Nephron (organoid): ENCODE measurements at regions not wholly inside any gene's neighbourhood (a gene's known extent, or its start where the extent isn't known, plus 50 kb on each side); places are given as distances from the start of the nearest gene placed in this dataset.

Experiments used
- H3K27ac Mint-ChIP-seq, 3 experiments: 2 replicates each; pipeline ENCODE4 v1.8.0; 2020; ENCODE audit warnings: mixed read lengths in 3 of 3, mild to moderate bottlenecking in 2 of 3, moderate library complexity in 1 of 3
- H3K27me3 Mint-ChIP-seq: 2 replicates; pipeline ENCODE4 v1.8.0; 2021; ENCODE audit warnings: low read depth, mild to moderate bottlenecking, moderate library complexity, mixed read lengths
- H3K36me3 Mint-ChIP-seq: 2 replicates; pipeline ENCODE4 v1.8.0; 2020; ENCODE audit warnings: low read depth, mixed read lengths
- H3K4me1 Mint-ChIP-seq: 2 replicates; pipeline ENCODE4 v1.8.0; 2020; ENCODE audit warnings: mixed read lengths
- H3K4me3 Mint-ChIP-seq, 3 experiments: 2 replicates each; pipeline ENCODE4 v1.8.0; 2020; ENCODE audit warnings: mild to moderate bottlenecking in 3 of 3, mixed read lengths in 3 of 3, moderate library complexity in 2 of 3
- H3K9me3 Mint-ChIP-seq: 2 replicates; pipeline ENCODE4 v1.8.0; 2020; ENCODE audit warnings: mixed read lengths
- TF ChIP-seq, protein P1 (sequence below), 3 experiments: fragments of 200-600 bp; sonication (generic); IDR thresholded peaks; one replicate each; pipeline ENCODE4 v1.5.0; 2021; ENCODE audit warnings: antibody characterized with exemption in 3 of 3; ENCODE audit not compliant: unreplicated experiment in 3 of 3

- Mint-ChIP-seq H3K4me3 (no peak overlapping the region), H3K36me3 (peaks cover 7% of the 10 kb centered on the region), H3K27me3 (peaks cover 10% of the 10 kb centered on the region), H3K27ac (no peak overlapping the region), H3K9me3 (peaks cover 8% of the 10 kb centered on the region), H3K4me1 (peaks cover 26% of the 10 kb centered on the region)
- TF ChIP-seq, protein P1, sequence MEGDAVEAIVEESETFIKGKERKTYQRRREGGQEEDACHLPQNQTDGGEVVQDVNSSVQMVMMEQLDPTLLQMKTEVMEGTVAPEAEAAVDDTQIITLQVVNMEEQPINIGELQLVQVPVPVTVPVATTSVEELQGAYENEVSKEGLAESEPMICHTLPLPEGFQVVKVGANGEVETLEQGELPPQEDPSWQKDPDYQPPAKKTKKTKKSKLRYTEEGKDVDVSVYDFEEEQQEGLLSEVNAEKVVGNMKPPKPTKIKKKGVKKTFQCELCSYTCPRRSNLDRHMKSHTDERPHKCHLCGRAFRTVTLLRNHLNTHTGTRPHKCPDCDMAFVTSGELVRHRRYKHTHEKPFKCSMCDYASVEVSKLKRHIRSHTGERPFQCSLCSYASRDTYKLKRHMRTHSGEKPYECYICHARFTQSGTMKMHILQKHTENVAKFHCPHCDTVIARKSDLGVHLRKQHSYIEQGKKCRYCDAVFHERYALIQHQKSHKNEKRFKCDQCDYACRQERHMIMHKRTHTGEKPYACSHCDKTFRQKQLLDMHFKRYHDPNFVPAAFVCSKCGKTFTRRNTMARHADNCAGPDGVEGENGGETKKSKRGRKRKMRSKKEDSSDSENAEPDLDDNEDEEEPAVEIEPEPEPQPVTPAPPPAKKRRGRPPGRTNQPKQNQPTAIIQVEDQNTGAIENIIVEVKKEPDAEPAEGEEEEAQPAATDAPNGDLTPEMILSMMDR (IDR thresholded peaks at IDR 0.05; ENCODE audit: unreplicated experiment in 3 of 3): no peak
Measured at GRCh38 chr2:2746731-2747130, 415.7 kb upstream of the MYT1L start.

DNA sequence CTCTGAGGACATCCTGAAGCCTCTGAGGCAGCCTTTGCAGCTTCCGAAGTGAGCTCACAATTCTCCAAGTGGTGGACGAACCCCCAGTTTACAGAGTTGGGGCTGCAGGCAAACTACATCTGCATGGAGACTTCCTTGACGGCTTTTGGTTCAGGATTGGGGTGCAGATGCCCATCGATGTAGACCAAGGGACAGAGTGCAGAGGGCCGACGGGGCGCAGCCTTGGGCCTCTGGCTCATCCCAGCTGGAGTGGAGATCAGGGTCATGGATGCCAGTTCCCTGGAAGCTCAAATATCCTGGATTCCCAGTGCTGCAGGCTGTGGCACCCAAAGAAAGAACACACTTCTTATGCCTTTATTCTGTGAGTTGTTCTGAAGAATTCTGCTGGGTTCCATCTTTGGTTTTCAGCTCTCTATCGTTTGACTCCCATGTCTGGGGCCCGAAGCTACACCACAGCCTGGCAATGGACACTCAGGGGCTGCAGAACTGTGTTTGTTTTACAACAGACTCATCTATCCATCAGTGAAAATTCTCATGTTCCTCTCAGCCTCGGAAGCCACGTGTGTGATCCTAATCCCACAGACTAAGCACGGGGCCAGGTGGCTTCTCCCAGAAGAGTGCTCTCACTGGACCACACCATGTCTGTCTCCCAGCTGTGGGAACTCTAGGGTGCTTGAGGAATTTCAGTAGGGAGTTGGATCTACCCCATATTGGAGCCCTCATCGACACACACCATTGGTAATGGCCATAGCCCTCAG is 414.1 kb upstream of the MYT1L start:
- Mint-ChIP-seq H3K27me3 (peaks cover 10% of the 10 kb centered on the region), H3K4me3 (no peak overlapping the region), H3K27ac (no peak overlapping the region), H3K36me3 (peaks cover 2% of the 10 kb centered on the region), H3K4me1 (peaks cover 26% of the 10 kb centered on the region), H3K9me3 (peaks cover 4% of the 10 kb centered on the region)
- TF ChIP-seq, protein P1 (IDR thresholded peaks at IDR 0.05; ENCODE audit: unreplicated experiment in 3 of 3): no peak

- Mint-ChIP-seq H3K4me3 (no peak overlapping the region), H3K27me3 (peaks cover 10% of the 10 kb centered on the region), H3K4me1 (peaks cover 26% of the 10 kb centered on the region), H3K27ac (no peak overlapping the region), H3K9me3 (peaks cover 3% of the 10 kb centered on the region), H3K36me3 (no peaks in the 10 kb centered on the region)
- TF ChIP-seq, protein P1 (IDR thresholded peaks at IDR 0.05; ENCODE audit: unreplicated experiment in 3 of 3): no peak
Measured at GRCh38 chr2:2744107-2744506, 413.0 kb upstream of the MYT1L start.

- H3K36me3 Mint-ChIP-seq: no peaks in the 10 kb centered on the region
- peaks cover 10% of the 10 kb centered on the region for H3K27me3 Mint-ChIP-seq
- H3K27ac Mint-ChIP-seq: peak overlapping the region in 2 of 3 experiments; percentile 13 to 66
- H3K4me3 Mint-ChIP-seq: no peak overlapping the region
- TF ChIP-seq, protein P1 (IDR thresholded peaks at IDR 0.05; ENCODE audit: unreplicated experiment in 3 of 3): no peak
- H3K9me3 Mint-ChIP-seq: peaks cover 3% of the 10 kb centered on the region
- peaks cover 26% of the 10 kb centered on the region for H3K4me1 Mint-ChIP-seq
Measured at GRCh38 chr2:2743164-2743571, 412.1 kb upstream of the MYT1L start.

DNA sequence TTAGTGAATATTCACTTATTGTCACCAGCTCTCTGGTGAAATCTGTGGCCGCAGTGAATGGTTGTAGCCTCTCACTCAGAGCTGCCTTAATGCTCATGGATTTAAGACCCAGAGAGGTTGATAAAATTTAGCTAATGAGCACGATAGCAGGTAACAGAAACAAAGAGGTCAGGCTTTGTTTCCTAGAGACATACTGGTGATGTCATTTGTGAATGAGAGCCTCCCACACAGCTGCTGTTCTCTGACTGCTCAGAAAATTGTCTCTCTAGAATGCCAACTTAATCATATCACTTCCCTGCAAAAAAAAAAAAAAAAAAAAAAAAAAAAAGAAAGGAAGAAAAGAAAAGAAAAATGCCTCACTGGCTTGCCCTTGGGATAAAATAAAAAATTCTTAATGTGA is 411.7 kb upstream of the MYT1L start:
- no peaks in the 10 kb centered on the region for H3K36me3 Mint-ChIP-seq
- no peak overlapping the region for H3K4me3 Mint-ChIP-seq
- peaks cover 26% of the 10 kb centered on the region for H3K4me1 Mint-ChIP-seq
- H3K27ac Mint-ChIP-seq: peak overlapping the region in 2 of 3 experiments; percentile 13 to 66
- H3K27me3 Mint-ChIP-seq: peaks cover 10% of the 10 kb centered on the region
- TF ChIP-seq, protein P1 (IDR thresholded peaks at IDR 0.05; ENCODE audit: unreplicated experiment in 3 of 3): no peak
- H3K9me3 Mint-ChIP-seq: peaks cover 3% of the 10 kb centered on the region

GRCh38 chr2:2740238-2740775 is 409.2 kb upstream of the MYT1L start:
- no peaks in the 10 kb centered on the region for H3K36me3 Mint-ChIP-seq
- peaks cover 26% of the 10 kb centered on the region for H3K4me1 Mint-ChIP-seq
- H3K9me3 Mint-ChIP-seq: peaks cover 3% of the 10 kb centered on the region
- no peak overlapping the region for H3K27ac Mint-ChIP-seq
- H3K27me3 Mint-ChIP-seq: peaks cover 9% of the 10 kb centered on the region
- H3K4me3 Mint-ChIP-seq: no peak overlapping the region
- TF ChIP-seq, protein P1 (IDR thresholded peaks at IDR 0.05; ENCODE audit: unreplicated experiment in 3 of 3): no peak
